HEK293 (cell line): ENCODE measurements at regions not wholly inside any gene's neighbourhood (a gene's known extent, or its start where the extent isn't known, plus 50 kb on each side); places are given as distances from the start of the nearest gene placed in this dataset.

ENCODE experiments used
- CTCF ChIA-PET: fragments of 350-600 bp; formaldehyde crosslinking; extraction: SDS; loops from one replicate; lab custom pipeline; 2021; ENCODE audit warnings: antibody characterized with exemption; lab: Yijun Ruan, JAX
- POLR2A ChIA-PET: fragments of 300-600 bp; formaldehyde crosslinking; extraction: SDS; loops from one replicate; lab custom pipeline; 2020; ENCODE audit warnings: antibody characterized with exemption, inconsistent platforms; lab: Yijun Ruan, JAX
- H3K27ac ChIP-seq: fragments of 200-500 bp; sonication (Bioruptor generic); 2 replicates; pipeline ENCODE4 v1.5.1; 2014; ENCODE audit warnings: low read depth, low read length, control low read depth, inconsistent platforms; ENCODE audit errors: extremely low read depth
- H3K36me3 ChIP-seq, 2 experiments: fragments of 200-500 bp in 1 of 2; sonication (Bioruptor generic) in 1 of 2; 1 replicate in 1 of 2; 2 replicates in 1 of 2; pipeline ENCODE4 v1.5.1; 2014 to 2017; ENCODE audit warnings: inconsistent platforms in 2 of 2, low read length in 2 of 2; ENCODE audit not compliant: control insufficient read depth in 2 of 2, insufficient read depth in 1 of 2
- H3K4me1 ChIP-seq: fragments of 200-500 bp; sonication (Bioruptor generic); 2 replicates; pipeline ENCODE4 v1.5.1; 2014; ENCODE audit warnings: mild to moderate bottlenecking, low read length, inconsistent platforms; ENCODE audit not compliant: control insufficient read depth, insufficient read depth
- H3K4me3 ChIP-seq: 2 replicates; pipeline ENCODE4 v1.5.1; 2011; ENCODE audit warnings: low read depth, mild to moderate bottlenecking, control low read depth, low read length, moderate library complexity
- H3K9me3 ChIP-seq: fragments of 200-500 bp; sonication (Bioruptor generic); 2 replicates; pipeline ENCODE4 v1.5.1; 2014; ENCODE audit warnings: low read depth, low read length, inconsistent platforms; ENCODE audit not compliant: control insufficient read depth, insufficient read depth
- BCL11B ChIP-seq: fragments of 450-650 bp; formaldehyde crosslinking; IDR thresholded peaks from 2 replicates; pipeline ENCODE4 v1.5.1; 2016; ENCODE audit warnings: low read depth, missing biosample characterization, missing genetic modification characterization
- EGR2 ChIP-seq: fragments of 450-650 bp; formaldehyde crosslinking; IDR thresholded peaks from 2 replicates; pipeline ENCODE4 v1.5.1; 2016; ENCODE audit warnings: low read depth, missing biosample characterization, missing genetic modification characterization
- GLIS1 ChIP-seq: fragments of 450-650 bp; formaldehyde crosslinking; IDR thresholded peaks from 2 replicates; pipeline ENCODE4 v1.5.1; 2016; ENCODE audit warnings: missing biosample characterization, missing genetic modification characterization
- KLF16 ChIP-seq: fragments of 450-650 bp; formaldehyde crosslinking; IDR thresholded peaks from 2 replicates; pipeline ENCODE4 v1.5.1; 2017; ENCODE audit warnings: missing biosample characterization, missing genetic modification characterization
- SCRT2 ChIP-seq: fragments of 450-650 bp; formaldehyde crosslinking; IDR thresholded peaks from 2 replicates; pipeline ENCODE4 v1.5.1; 2016; ENCODE audit warnings: missing biosample characterization, missing genetic modification characterization
- SP3 ChIP-seq: fragments of 450-650 bp; formaldehyde crosslinking; IDR thresholded peaks from 2 replicates; pipeline ENCODE4 v1.5.1; 2016; ENCODE audit warnings: missing biosample characterization, missing genetic modification characterization
- WT1 ChIP-seq: fragments of 450-650 bp; formaldehyde crosslinking; IDR thresholded peaks from 2 replicates; pipeline ENCODE4 v1.5.1; 2016; ENCODE audit warnings: missing biosample characterization, missing genetic modification characterization
- ZBTB20 ChIP-seq: fragments of 450-650 bp; formaldehyde crosslinking; IDR thresholded peaks from 2 replicates; pipeline ENCODE4 v1.5.1; 2016; ENCODE audit warnings: missing biosample characterization, missing genetic modification characterization
- ZFHX2 ChIP-seq: fragments of 450-650 bp; formaldehyde crosslinking; conservative IDR thresholded peaks from 2 replicates; pipeline ENCODE4 v1.5.1; 2016; ENCODE audit warnings: missing biosample characterization, missing genetic modification characterization
- ZNF184 ChIP-seq: fragments of 450-650 bp; IDR thresholded peaks from 2 replicates; pipeline ENCODE4 v1.5.1; 2018; ENCODE audit warnings: missing biosample characterization, mild to moderate bottlenecking, missing genetic modification characterization
- ZNF23 ChIP-seq: fragments of 450-650 bp; formaldehyde crosslinking; IDR thresholded peaks from 2 replicates; pipeline ENCODE4 v1.5.1; 2016; ENCODE audit warnings: missing biosample characterization, missing genetic modification characterization, borderline replicate concordance
- ZNF341 ChIP-seq: fragments of 450-650 bp; formaldehyde crosslinking; IDR thresholded peaks from 2 replicates; pipeline ENCODE4; 2016; ENCODE audit warnings: low read depth, missing biosample characterization, missing genetic modification characterization
- ZNF366 ChIP-seq: fragments of 450-650 bp; formaldehyde crosslinking; conservative IDR thresholded peaks from 2 replicates; pipeline ENCODE4 v1.5.1; 2016; ENCODE audit warnings: missing biosample characterization, missing genetic modification characterization
- ZNF513 ChIP-seq: fragments of 450-650 bp; IDR thresholded peaks from 2 replicates; pipeline ENCODE4 v1.5.1; 2018; ENCODE audit warnings: missing biosample characterization, missing genetic modification characterization
- ZNF610 ChIP-seq: fragments of 450-650 bp; formaldehyde crosslinking; IDR thresholded peaks from 2 replicates; pipeline ENCODE4 v1.5.1; 2016; ENCODE audit warnings: missing biosample characterization, missing genetic modification characterization, borderline replicate concordance
- ZNF621 ChIP-seq: fragments of 450-650 bp; formaldehyde crosslinking; IDR thresholded peaks from 2 replicates; pipeline ENCODE4 v1.5.1; 2017; ENCODE audit warnings: missing biosample characterization, missing genetic modification characterization
- ZNF623 ChIP-seq: fragments of 450-650 bp; formaldehyde crosslinking; IDR thresholded peaks from 2 replicates; pipeline ENCODE4 v1.5.1; 2016; ENCODE audit warnings: missing biosample characterization, missing genetic modification characterization
- ZNF624 ChIP-seq: fragments of 450-650 bp; formaldehyde crosslinking; IDR thresholded peaks from 2 replicates; pipeline ENCODE4 v1.5.1; 2017; ENCODE audit warnings: missing biosample characterization, missing genetic modification characterization
- ZNF776 ChIP-seq: fragments of 450-650 bp; formaldehyde crosslinking; IDR thresholded peaks from 2 replicates; pipeline ENCODE4 v1.5.0; 2017; ENCODE audit warnings: missing biosample characterization, missing genetic modification characterization, borderline replicate concordance
- ZNF830 ChIP-seq: fragments of 450-650 bp; IDR thresholded peaks from 2 replicates; pipeline ENCODE4 v1.5.0; 2018; ENCODE audit warnings: missing biosample characterization, missing genetic modification characterization, low read depth, mild to moderate bottlenecking, moderate library complexity
- TF ChIP-seq, protein P1 (sequence below): fragments of 450-650 bp; IDR thresholded peaks from 2 replicates; pipeline ENCODE4 v1.5.1; 2018; ENCODE audit warnings: missing biosample characterization, mild to moderate bottlenecking, missing genetic modification characterization
- TF ChIP-seq, protein P2 (sequence below): fragments of 450-650 bp; formaldehyde crosslinking; IDR thresholded peaks from 2 replicates; pipeline ENCODE4 v1.5.1; 2016; ENCODE audit warnings: missing biosample characterization, missing genetic modification characterization
- TF ChIP-seq, protein P3 (sequence below): fragments of 450-650 bp; formaldehyde crosslinking; IDR thresholded peaks from 2 replicates; pipeline ENCODE4 v1.5.1; 2016; ENCODE audit warnings: missing biosample characterization, missing genetic modification characterization

GRCh38 chr1:29455781-29456180 lies 219.5 kb downstream of the PTPRU start (continued):
- TF ChIP-seq, protein P1, sequence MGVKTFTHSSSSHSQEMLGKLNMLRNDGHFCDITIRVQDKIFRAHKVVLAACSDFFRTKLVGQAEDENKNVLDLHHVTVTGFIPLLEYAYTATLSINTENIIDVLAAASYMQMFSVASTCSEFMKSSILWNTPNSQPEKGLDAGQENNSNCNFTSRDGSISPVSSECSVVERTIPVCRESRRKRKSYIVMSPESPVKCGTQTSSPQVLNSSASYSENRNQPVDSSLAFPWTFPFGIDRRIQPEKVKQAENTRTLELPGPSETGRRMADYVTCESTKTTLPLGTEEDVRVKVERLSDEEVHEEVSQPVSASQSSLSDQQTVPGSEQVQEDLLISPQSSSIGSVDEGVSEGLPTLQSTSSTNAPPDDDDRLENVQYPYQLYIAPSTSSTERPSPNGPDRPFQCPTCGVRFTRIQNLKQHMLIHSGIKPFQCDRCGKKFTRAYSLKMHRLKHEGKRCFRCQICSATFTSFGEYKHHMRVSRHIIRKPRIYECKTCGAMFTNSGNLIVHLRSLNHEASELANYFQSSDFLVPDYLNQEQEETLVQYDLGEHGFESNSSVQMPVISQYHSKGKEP (tag by site-specific recombination): no peak
- TF ChIP-seq WT1 (tag by site-specific recombination) (no peak), ZNF624 (no peak), BCL11B (tag by site-specific recombination) (no peak), KLF16 (tag by site-specific recombination) (no peak)

DNA sequence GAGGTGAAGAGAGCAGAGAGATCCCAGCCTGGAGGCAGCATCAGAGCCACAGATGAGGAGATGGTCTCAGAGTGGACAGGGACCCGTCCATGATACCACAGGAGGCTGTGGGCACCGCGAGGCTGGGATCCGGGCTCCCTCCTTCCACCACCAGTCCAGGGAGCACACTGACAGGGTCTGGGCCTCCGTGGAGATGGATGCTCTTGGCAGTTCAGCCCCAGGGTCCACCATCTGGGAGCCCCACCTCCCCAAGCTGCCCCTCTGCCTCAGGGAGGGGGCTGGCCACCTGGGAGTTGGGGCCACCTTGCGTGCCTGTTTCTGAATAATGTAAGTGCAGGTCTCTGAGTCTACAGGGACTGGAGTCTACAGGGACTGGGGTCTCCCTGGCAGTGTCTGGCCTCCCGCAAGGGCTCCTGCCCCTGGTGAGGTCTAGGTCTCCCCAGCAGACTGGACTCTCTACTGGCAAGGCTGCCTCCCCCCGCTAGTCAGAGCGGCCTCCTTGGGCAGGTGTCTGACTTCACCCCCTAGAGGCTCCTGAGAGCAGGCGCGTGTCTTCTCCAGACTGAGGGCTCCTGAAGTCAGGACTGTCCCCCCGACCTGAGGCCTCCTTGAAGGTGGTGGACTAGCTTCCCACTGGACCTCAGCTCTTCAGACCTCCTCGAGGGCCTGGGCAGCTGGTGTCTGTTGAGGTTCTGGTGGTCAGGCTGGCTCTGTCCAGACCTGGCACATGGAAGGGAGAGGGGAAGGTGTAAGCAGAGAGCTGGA lies 218.5 kb downstream of the PTPRU start:
- H3K27ac ChIP-seq: no peak overlapping the region
- ChIA-PET POLR2A (no interaction called here), CTCF (no interaction called here)
- H3K36me3 ChIP-seq: no peaks in the 10 kb centered on the region
- no peak overlapping the region for H3K4me3 ChIP-seq
- TF ChIP-seq, protein P2, sequence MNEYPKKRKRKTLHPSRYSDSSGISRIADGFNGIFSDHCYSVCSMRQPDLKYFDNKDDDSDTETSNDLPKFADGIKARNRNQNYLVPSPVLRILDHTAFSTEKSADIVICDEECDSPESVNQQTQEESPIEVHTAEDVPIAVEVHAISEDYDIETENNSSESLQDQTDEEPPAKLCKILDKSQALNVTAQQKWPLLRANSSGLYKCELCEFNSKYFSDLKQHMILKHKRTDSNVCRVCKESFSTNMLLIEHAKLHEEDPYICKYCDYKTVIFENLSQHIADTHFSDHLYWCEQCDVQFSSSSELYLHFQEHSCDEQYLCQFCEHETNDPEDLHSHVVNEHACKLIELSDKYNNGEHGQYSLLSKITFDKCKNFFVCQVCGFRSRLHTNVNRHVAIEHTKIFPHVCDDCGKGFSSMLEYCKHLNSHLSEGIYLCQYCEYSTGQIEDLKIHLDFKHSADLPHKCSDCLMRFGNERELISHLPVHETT (tag by site-specific recombination): no peak
- TF ChIP-seq GLIS1 (tag by site-specific recombination): peak; percentile 38; the same call in 1 of the 2 replicates
- TF ChIP-seq, all 188 proteins: peak for 1
- H3K9me3 ChIP-seq: no peaks in the 10 kb centered on the region
- no peaks in the 10 kb centered on the region for H3K4me1 ChIP-seq

DNA sequence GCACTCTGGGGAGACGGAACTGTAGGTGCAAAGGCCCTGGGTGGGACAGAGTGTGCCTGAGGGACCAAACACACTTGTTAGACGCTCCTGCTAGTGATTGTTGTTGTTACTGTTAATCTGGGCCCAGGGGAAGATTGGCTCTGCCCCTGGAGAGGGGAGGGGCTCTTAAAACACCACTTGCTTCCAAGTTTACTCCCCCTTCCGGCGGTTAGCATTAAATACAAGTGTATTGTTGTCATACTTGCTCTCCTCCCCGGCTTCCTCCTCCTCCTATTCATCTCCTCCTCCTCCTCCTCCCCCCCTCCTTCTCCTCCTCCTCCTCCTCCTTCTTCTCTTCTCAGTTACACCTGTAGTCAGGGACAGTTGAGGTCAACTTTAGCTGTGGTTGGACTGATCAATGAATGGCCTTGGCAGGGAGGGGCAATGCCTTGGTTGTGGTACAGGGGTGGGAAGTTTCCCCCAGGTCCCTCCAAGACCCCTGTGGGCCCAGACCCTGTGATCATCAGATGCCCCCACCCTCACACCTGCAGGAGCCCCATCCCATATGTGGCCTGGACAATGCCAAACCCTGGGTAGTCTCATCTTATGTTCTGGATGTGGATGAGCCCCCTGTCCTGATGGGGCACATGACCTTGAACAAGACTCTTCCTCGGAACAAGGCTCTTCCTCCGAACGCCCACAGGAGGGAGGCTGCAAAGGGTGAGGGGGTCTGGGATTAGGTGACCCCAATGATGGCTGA lies 217.3 kb downstream of the PTPRU start:
- ChIA-PET CTCF (interaction anchor here (0.6 to 0.7 kb wide), 3 partner anchors 13 to 121 kb away, joined by 3 to 5 read pairs (median 3); no protein-coding TSS in a partner anchor), POLR2A (no interaction called here)
- Histone ChIP-seq H3K36me3 (no peaks in the 10 kb centered on the region), H3K4me3 (no peak overlapping the region), H3K27ac (no peak overlapping the region), H3K4me1 (no peaks in the 10 kb centered on the region), H3K9me3 (no peaks in the 10 kb centered on the region)
- TF ChIP-seq ZNF776 (tag by site-specific recombination) (no peak), ZNF513 (tag by site-specific recombination) (peak; percentile 64), EGR2 (tag by site-specific recombination) (peak; percentile 80), ZNF830 (tag by site-specific recombination) (no peak), ZNF610 (tag by site-specific recombination) (peak; percentile 38; the same call in 1 of the 2 replicates), ZNF184 (tag by site-specific recombination) (no peak), GLIS1 (tag by site-specific recombination) (peak; percentile 45), ZNF621 (tag by site-specific recombination) (no peak), ZNF23 (tag by site-specific recombination) (no peak), ZNF341 (0 out of 2 replicates have a peak, but pooled peaks have one; percentile 25), ZNF366 (tag by site-specific recombination) (0 out of 2 replicates have a peak, but pooled peaks have one; percentile 22), ZFHX2 (tag by site-specific recombination) (peak; percentile 45; the same call in 1 of the 2 replicates), ZNF623 (tag by site-specific recombination) (peak; percentile 44), SCRT2 (tag by site-specific recombination) (peak; percentile 63), ZBTB20 (tag by site-specific recombination) (no peak), SP3 (tag by site-specific recombination) (peak; percentile 51), ZNF624 (no peak)
- TF ChIP-seq, protein P3, sequence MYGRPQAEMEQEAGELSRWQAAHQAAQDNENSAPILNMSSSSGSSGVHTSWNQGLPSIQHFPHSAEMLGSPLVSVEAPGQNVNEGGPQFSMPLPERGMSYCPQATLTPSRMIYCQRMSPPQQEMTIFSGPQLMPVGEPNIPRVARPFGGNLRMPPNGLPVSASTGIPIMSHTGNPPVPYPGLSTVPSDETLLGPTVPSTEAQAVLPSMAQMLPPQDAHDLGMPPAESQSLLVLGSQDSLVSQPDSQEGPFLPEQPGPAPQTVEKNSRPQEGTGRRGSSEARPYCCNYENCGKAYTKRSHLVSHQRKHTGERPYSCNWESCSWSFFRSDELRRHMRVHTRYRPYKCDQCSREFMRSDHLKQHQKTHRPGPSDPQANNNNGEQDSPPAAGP (tag by site-specific recombination): 0 out of 2 replicates have a peak, but pooled peaks have one; percentile 27
